Activated B cell treated with CpG ODN at 0.5 μM for 24 hours (primary cell): ENCODE measurements at regions not wholly inside any gene's neighbourhood (a gene's known extent, or its start where the extent isn't known, plus 50 kb on each side); places are given as distances from the start of the nearest gene placed in this dataset.

Experiments
- ATAC-seq: fragments of 200-7000 bp; cut with Tn5 transposase; one replicate; pipeline ENCODE4 v1.10.0; 2021; ENCODE audit warnings: low read depth, mild to moderate bottlenecking, moderate library complexity
- CTCF ChIA-PET: fragments of 350-600 bp; sonication (Branson Sonifier 250); formaldehyde crosslinking; loops from one replicate; lab custom pipeline; 2021; ENCODE audit warnings: antibody characterized with exemption; lab: Charles Lee
- POLR2A ChIA-PET: fragments of 350-600 bp; sonication (Branson Sonifier 250); formaldehyde crosslinking; loops from one replicate; lab custom pipeline; 2021; ENCODE audit warnings: antibody characterized with exemption; lab: Charles Lee
- DNase-seq: peaks from one replicate; pipeline ENCODE4 v3.0.0; 2022
- H3K27ac Mint-ChIP-seq: one replicate; pipeline ENCODE4 v1.8.0; 2020; ENCODE audit warnings: mixed read lengths
- H3K27me3 Mint-ChIP-seq: one replicate; pipeline ENCODE4 v1.8.0; 2021; ENCODE audit warnings: mixed read lengths
- H3K36me3 Mint-ChIP-seq: one replicate; pipeline ENCODE4 v1.8.0; 2021; ENCODE audit warnings: low read depth, mixed read lengths
- H3K4me1 Mint-ChIP-seq: one replicate; pipeline ENCODE4 v1.8.0; 2021; ENCODE audit warnings: mixed read lengths
- H3K4me3 Mint-ChIP-seq: one replicate; pipeline ENCODE4 v1.8.0; 2020; ENCODE audit warnings: mild to moderate bottlenecking, mixed read lengths
- H3K9me3 Mint-ChIP-seq: one replicate; pipeline ENCODE4 v1.8.0; 2020; ENCODE audit warnings: mixed read lengths
- CTCF ChIP-seq: fragments of 200-600 bp; IDR thresholded peaks from one replicate; pipeline ENCODE4 v1.8.0; 2022; ENCODE audit warnings: antibody characterized with exemption, mild to moderate bottlenecking
- intact Hi-C: fragments of 100-400 bp; cut with micrococcal nuclease; formaldehyde crosslinking; loops from one replicate; pipeline ENCODE4 v1.15.1; 2024

GRCh38 chr1:94714152-94714551 is 106.0 kb upstream of the SLC44A3 start:
- POLR2A ChIA-PET: no interaction called here
- ATAC-seq (no peak), DNase-seq (no peak)
- H3K36me3 Mint-ChIP-seq: no peaks in the 10 kb centered on the region
- no peaks in the 10 kb centered on the region for H3K27me3 Mint-ChIP-seq
- CTCF ChIA-PET: no interaction called here
- no peak for TF ChIP-seq CTCF
- H3K9me3 Mint-ChIP-seq: no peaks in the 10 kb centered on the region
- no peak overlapping the region for H3K27ac Mint-ChIP-seq
- intact Hi-C loops: no loop called here
- H3K4me1 Mint-ChIP-seq: peaks cover 6% of the 10 kb centered on the region
- H3K4me3 Mint-ChIP-seq: no peak overlapping the region

- no peak for DNase-seq
- ATAC-seq: no peak
- H3K36me3 Mint-ChIP-seq: no peaks in the 10 kb centered on the region
- H3K4me1 Mint-ChIP-seq: peaks cover 6% of the 10 kb centered on the region
- CTCF ChIA-PET: no interaction called here
- H3K4me3 Mint-ChIP-seq: no peak overlapping the region
- no peaks in the 10 kb centered on the region for H3K27me3 Mint-ChIP-seq
- H3K27ac Mint-ChIP-seq: no peak overlapping the region
- intact Hi-C loops: no loop called here
- POLR2A ChIA-PET: no interaction called here
- TF ChIP-seq CTCF: no peak
- no peaks in the 10 kb centered on the region for H3K9me3 Mint-ChIP-seq
Measured at GRCh38 chr1:94713472-94714141, 106.5 kb upstream of the SLC44A3 start.

GRCh38 chr1:94709891-94710581 is 110.1 kb upstream of the SLC44A3 start:
- CTCF ChIA-PET: no interaction called here

GRCh38 chr1:94708811-94709210 is 111.3 kb upstream of the SLC44A3 start:
- POLR2A ChIA-PET: no interaction called here
- H3K4me1 Mint-ChIP-seq: peaks cover 6% of the 10 kb centered on the region
- intact Hi-C loops: no loop called here
- peaks cover 4% of the 10 kb centered on the region for H3K27me3 Mint-ChIP-seq
- no peak overlapping the region for H3K27ac Mint-ChIP-seq
- DNase-seq (no peak), ATAC-seq (no peak)
- TF ChIP-seq CTCF: no peak
- H3K36me3 Mint-ChIP-seq: no peaks in the 10 kb centered on the region
- CTCF ChIA-PET: no interaction called here
- H3K9me3 Mint-ChIP-seq: no peaks in the 10 kb centered on the region
- H3K4me3 Mint-ChIP-seq: no peak overlapping the region

More at GRCh38 chr1:94709891-94710581, 110.1 kb upstream of the SLC44A3 start:
- TF ChIP-seq CTCF: no peak
- ATAC-seq: no peak
- intact Hi-C loops: no loop called here
- POLR2A ChIA-PET: interaction anchor here (0.6 kb wide), 1 partner anchor 81 kb away, joined by 3 read pairs; no protein-coding TSS in a partner anchor
- no peak for DNase-seq
- Mint-ChIP-seq H3K9me3 (no peaks in the 10 kb centered on the region), H3K27ac (no peak overlapping the region), H3K4me1 (peaks cover 6% of the 10 kb centered on the region), H3K36me3 (no peaks in the 10 kb centered on the region), H3K27me3 (peaks cover 4% of the 10 kb centered on the region), H3K4me3 (no peak overlapping the region)

- Mint-ChIP-seq H3K27me3 (peaks cover 4% of the 10 kb centered on the region), H3K27ac (no peak overlapping the region), H3K4me3 (no peak overlapping the region), H3K9me3 (no peaks in the 10 kb centered on the region), H3K4me1 (peaks cover under 1% of the 10 kb centered on the region), H3K36me3 (no peaks in the 10 kb centered on the region)
- ChIA-PET POLR2A (no interaction called here), CTCF (no interaction called here)
- DNase-seq: no peak
- ATAC-seq: no peak
- TF ChIP-seq CTCF: no peak
- intact Hi-C loops: no loop called here
Measured at GRCh38 chr1:94708299-94708685, 111.9 kb upstream of the SLC44A3 start.
